ENCODE measurements at regions not wholly inside any gene's neighbourhood (a gene's known extent, or its start where the extent isn't known, plus 50 kb on each side); places are given as distances from the start of the nearest gene placed in this dataset.

- TF ChIP-seq CTCF (IDR thresholded peaks at IDR 0.05), result no peak
- no peak for TF ChIP-seq EZH2 (IDR thresholded peaks at IDR 0.05; ENCODE audit: borderline replicate concordance, insufficient read depth, low read depth, low read length, poor library complexity, severe bottlenecking)
Observed at GRCh38 chr5:168057905-168058304, 233.5 kb upstream of the WWC1 start.
